SK-N-MC (cell line): ENCODE measurements at regions not wholly inside any gene's neighbourhood (a gene's known extent, or its start where the extent isn't known, plus 50 kb on each side); places are given as distances from the start of the nearest gene placed in this dataset.

Experiments
- EZH2 ChIP-seq: fragments of 200-600 bp; sonication (generic); IDR thresholded peaks from one replicate; pipeline ENCODE4 v1.6.1; 2017; ENCODE audit warnings: antibody characterized with exemption
- FOXP2 ChIP-seq: optimal IDR thresholded peaks from 2 replicates; pipeline ENCODE3; 2011; ENCODE audit warnings: mild to moderate bottlenecking, moderate library complexity; ENCODE audit not compliant: insufficient read depth; ENCODE audit errors: extremely low read length, control extremely low read depth

DNA sequence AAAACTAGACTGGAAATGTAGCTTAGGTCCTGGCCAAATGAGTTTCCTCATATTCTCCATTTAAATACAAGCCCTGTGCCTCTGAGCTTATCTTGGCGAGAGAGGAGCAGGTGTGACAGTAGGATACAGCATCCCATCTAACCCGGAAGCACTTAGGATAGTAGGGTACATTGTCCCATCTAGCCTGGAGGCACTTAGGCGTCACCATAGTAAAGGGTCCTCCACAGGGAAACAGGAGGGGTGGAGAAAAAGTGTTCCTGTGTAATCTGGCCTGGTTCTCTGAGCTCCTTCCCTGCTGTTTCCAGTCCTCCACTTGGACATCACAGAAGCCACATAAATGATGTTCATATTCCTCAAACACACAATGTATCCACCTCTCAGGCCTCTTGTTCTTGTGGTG lies 301.4 kb downstream of the GALR1 start:
- TF ChIP-seq FOXP2 (no peak), EZH2 (no peak)
